K562 (cell line): ENCODE measurements at regions not wholly inside any gene's neighbourhood (a gene's known extent, or its start where the extent isn't known, plus 50 kb on each side); places are given as distances from the start of the nearest gene placed in this dataset.

ENCODE experiments used
- ERF ChIP-seq: fragments of 450-650 bp; formaldehyde crosslinking; IDR thresholded peaks from 2 replicates; pipeline ENCODE4 v1.4.0; 2020; ENCODE audit warnings: mild to moderate bottlenecking, mixed read lengths
- MAX ChIP-seq: sonication (generic); formaldehyde crosslinking; IDR thresholded peaks from 2 replicates; pipeline ENCODE4 v1.9.0; 2022; ENCODE audit warnings: mild to moderate bottlenecking, missing genetic modification reagents
- USF1 ChIP-seq: sonication (generic); formaldehyde crosslinking; IDR thresholded peaks from 2 replicates; pipeline ENCODE4 v1.9.0; 2022; ENCODE audit warnings: mild to moderate bottlenecking, missing genetic modification reagents
- USF2 ChIP-seq: sonication (generic); formaldehyde crosslinking; IDR thresholded peaks from 2 replicates; pipeline ENCODE4 v1.5.0; 2020; ENCODE audit warnings: missing genetic modification reagents

GRCh38 chr6:105476978-105477377 is 74.1 kb upstream of the PREP start:
- TF ChIP-seq ERF (CRISPR knock-in tag): no peak
- TF ChIP-seq MAX (CRISPR knock-in tag): no peak
- no peak for TF ChIP-seq USF2 (CRISPR knock-in tag)
- no peak for TF ChIP-seq USF1
